ENCODE measurements at regions not wholly inside any gene's neighbourhood (a gene's known extent, or its start where the extent isn't known, plus 50 kb on each side); places are given as distances from the start of the nearest gene placed in this dataset.

DNA sequence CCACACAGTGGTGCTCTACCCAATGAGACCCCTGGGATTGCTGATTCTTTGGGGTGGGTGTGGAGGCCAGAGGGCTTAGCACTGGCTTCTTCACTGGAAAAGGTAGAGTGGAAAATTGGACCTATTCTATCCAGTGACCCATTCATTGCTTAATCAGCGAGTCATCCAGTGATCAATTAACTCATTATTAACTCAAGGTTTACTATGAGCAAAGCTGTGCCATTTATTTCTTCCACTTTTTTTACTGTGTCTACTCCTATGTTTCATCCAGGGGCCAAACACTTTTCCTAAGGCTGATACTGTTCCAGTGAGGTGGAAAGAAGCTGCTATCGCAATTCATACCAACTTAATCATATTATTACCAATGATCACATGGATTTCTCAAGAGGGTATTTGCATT is 363.9 kb downstream of the RPS6KC1 start:
- H3K4me3 ChIP-seq: no peak overlapping the region
- H3K27me3 ChIP-seq: no peaks in the 10 kb centered on the region
- no peaks in the 10 kb centered on the region for H3K9me3 ChIP-seq
- no peaks in the 10 kb centered on the region for H3K36me3 ChIP-seq
- WGBS: 93% methylated on average over 2 of the region's 2 CpGs
- TF ChIP-seq POLR2AphosphoS5 (IDR thresholded peaks at IDR 0.05) (no peak), EP300 (IDR thresholded peaks at IDR 0.05) (no peak), POLR2A (IDR thresholded peaks at IDR 0.05; ENCODE audit: low read depth) (no peak)
- TF ChIP-seq, protein P1, sequence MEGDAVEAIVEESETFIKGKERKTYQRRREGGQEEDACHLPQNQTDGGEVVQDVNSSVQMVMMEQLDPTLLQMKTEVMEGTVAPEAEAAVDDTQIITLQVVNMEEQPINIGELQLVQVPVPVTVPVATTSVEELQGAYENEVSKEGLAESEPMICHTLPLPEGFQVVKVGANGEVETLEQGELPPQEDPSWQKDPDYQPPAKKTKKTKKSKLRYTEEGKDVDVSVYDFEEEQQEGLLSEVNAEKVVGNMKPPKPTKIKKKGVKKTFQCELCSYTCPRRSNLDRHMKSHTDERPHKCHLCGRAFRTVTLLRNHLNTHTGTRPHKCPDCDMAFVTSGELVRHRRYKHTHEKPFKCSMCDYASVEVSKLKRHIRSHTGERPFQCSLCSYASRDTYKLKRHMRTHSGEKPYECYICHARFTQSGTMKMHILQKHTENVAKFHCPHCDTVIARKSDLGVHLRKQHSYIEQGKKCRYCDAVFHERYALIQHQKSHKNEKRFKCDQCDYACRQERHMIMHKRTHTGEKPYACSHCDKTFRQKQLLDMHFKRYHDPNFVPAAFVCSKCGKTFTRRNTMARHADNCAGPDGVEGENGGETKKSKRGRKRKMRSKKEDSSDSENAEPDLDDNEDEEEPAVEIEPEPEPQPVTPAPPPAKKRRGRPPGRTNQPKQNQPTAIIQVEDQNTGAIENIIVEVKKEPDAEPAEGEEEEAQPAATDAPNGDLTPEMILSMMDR (IDR thresholded peaks at IDR 0.05): no peak
- intact Hi-C loops (cut with DNase I): no loop called here
- no peak overlapping the region for H3K27ac ChIP-seq (replicated peaks in 1 of 4)
- no peaks in the 10 kb centered on the region for H3K4me1 ChIP-seq
- peak; percentile 77 for DNase-seq (ENCODE audit: extremely low spot score)

DNA sequence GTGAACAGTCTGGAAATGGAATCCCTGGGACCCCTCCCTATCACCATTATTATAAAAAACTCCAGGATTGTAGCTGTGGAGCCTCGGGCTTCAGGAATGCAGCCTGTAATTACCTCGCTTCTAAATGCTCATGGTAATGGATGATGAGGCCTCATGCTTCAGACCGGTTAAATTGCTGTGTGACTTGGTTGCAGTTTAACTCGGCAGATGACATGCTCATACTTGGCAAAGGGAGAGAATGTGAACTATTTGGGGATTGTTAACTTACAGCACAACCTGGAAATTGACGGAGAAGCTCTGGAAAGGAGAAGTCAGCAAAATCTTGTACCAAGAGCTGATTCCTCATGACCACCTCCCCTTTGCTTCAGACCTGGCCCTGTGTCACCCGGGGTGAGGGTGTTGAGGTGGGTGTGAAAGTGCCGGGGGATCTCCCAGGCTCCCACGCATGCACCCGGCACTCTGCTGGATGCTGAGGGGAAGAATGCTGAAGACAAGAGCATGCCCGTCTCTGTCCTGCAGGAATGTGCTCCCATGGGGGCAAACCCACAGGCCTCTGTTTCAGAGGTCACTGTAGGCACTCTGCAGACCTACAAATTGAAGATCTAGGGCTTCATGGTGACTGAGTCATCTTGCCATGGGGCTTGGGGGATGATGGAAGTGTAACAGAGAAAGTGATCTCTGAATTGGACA is 364.8 kb downstream of the RPS6KC1 start:
- WGBS: 74% methylated on average over 10 of the region's 10 CpGs
- H3K9me3 ChIP-seq: no peaks in the 10 kb centered on the region
- intact Hi-C loops (cut with DNase I): no loop called here

GRCh38 chr1:213416461-213417224 is 365.6 kb downstream of the RPS6KC1 start:
- TF ChIP-seq, protein P1 (IDR thresholded peaks at IDR 0.05): no peak
- TF ChIP-seq EP300 (IDR thresholded peaks at IDR 0.05) (no peak), POLR2AphosphoS5 (IDR thresholded peaks at IDR 0.05) (no peak), POLR2A (IDR thresholded peaks at IDR 0.05; ENCODE audit: low read depth) (no peak)
- 88% methylated on average over 15 of the region's 17 CpGs for WGBS

More for the DNA sequence above, 364.8 kb downstream of the RPS6KC1 start:
- Histone ChIP-seq H3K27ac (replicated peaks in 1 of 4) (no peak overlapping the region), H3K4me1 (no peaks in the 10 kb centered on the region), H3K36me3 (no peaks in the 10 kb centered on the region), H3K4me3 (no peak overlapping the region), H3K27me3 (no peaks in the 10 kb centered on the region)
- TF ChIP-seq, protein P1 (IDR thresholded peaks at IDR 0.05): no peak
- TF ChIP-seq POLR2AphosphoS5 (IDR thresholded peaks at IDR 0.05) (no peak), POLR2A (IDR thresholded peaks at IDR 0.05; ENCODE audit: low read depth) (no peak), EP300 (IDR thresholded peaks at IDR 0.05) (no peak)
- peak; percentile 90 for DNase-seq (ENCODE audit: extremely low spot score)

GRCh38 chr1:213417225-213417820 is 366.3 kb downstream of the RPS6KC1 start:
- H3K4me3 ChIP-seq: no peak overlapping the region
- H3K27ac ChIP-seq (replicated peaks in 1 of 4): no peak overlapping the region
- H3K27me3 ChIP-seq: no peaks in the 10 kb centered on the region
- no peaks in the 10 kb centered on the region for H3K36me3 ChIP-seq
- intact Hi-C loops (cut with DNase I): no loop called here
- TF ChIP-seq POLR2A (IDR thresholded peaks at IDR 0.05; ENCODE audit: low read depth): no peak
- TF ChIP-seq POLR2AphosphoS5 (IDR thresholded peaks at IDR 0.05): no peak
- TF ChIP-seq, protein P1 (IDR thresholded peaks at IDR 0.05): no peak
- no peaks in the 10 kb centered on the region for H3K9me3 ChIP-seq
- 91% methylated on average over 14 of the region's 14 CpGs for WGBS
- DNase-seq (ENCODE audit: extremely low spot score): peak; percentile 72
- no peaks in the 10 kb centered on the region for H3K4me1 ChIP-seq

More at GRCh38 chr1:213416461-213417224, 365.6 kb downstream of the RPS6KC1 start:
- DNase-seq (ENCODE audit: extremely low spot score): peak; percentile 82
- H3K4me3 ChIP-seq: no peak overlapping the region
- H3K4me1 ChIP-seq: no peaks in the 10 kb centered on the region
- intact Hi-C loops (cut with DNase I): no loop called here
- H3K27me3 ChIP-seq: no peaks in the 10 kb centered on the region
- no peak overlapping the region for H3K27ac ChIP-seq (replicated peaks in 1 of 4)
- H3K36me3 ChIP-seq: no peaks in the 10 kb centered on the region
- no peaks in the 10 kb centered on the region for H3K9me3 ChIP-seq
